ENCODE measurements at regions not wholly inside any gene's neighbourhood (a gene's known extent, or its start where the extent isn't known, plus 50 kb on each side); places are given as distances from the start of the nearest gene placed in this dataset.

DNA sequence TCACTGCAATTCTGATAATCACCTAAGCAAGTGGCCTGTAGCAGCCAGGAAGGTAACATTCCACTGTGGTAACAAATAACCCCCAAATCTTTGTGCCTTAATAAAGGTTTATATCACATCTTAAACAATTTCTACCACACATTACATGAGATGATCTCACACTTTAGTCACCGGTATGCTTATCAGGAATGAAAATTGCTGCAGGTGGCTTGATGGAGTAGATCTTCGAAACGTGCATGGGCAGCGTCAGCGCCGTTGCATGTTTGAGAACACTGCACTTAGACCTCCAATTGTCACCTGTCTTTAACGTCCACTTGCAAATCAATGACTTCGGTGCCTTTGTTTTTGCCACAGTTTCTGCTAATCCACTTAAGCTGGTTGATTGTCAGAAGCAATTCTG lies 477.4 kb downstream of the VRK1 start:
- no peak for DNase-seq

- DNase-seq: no peak
These were observed 478.1 kb downstream of the VRK1 start for GRCh38 chr14:97275276-97275675.

DNA sequence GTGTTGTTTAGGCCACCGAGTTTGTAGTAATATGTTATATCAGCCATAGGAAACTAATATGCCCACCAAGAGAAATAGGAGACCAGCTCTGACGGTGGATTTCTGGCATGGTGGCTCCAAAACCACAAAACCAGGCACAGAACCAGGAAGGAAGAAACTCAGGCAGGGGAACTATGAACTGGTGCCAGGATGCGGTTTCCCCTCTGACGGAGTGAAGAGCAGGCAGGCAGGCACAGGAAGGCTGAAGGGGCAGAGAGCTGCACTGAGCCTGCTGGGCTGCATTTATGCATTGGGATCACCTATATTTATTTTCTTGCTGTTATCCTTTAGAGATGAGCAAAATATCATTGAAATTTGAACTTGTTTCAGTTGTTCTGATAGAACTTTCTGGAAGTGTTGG lies 479.4 kb downstream of the VRK1 start:
- DNase-seq: no peak

DNA sequence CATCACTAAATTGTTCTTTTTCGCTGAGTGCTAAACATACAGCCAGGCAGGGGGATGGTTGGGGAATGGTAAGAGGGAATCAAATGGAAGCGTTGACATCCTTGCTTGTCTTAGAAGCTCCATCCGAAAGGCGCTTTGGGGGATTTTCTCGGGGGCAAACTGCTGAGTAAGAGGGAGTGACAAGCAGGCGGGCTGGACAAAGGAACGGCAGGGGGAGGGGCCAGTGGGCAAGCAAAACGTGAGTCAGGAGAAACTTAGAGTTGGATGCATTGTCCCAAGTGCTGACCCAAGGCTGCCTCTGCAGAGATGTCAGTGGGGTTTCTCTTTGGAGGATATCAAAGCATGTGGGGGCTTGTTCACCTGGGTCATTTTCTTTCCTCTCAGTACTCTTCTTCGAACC lies 480.5 kb downstream of the VRK1 start:
- DNase-seq: no peak

GRCh38 chr14:97280526-97280925 lies 483.3 kb downstream of the VRK1 start:
- no peak for DNase-seq

GRCh38 chr14:97281741-97282140 lies 484.6 kb downstream of the VRK1 start:
- DNase-seq: peak in 1 of 2 experiments; percentile 19

GRCh38 chr14:97282210-97283004 lies 485.2 kb downstream of the VRK1 start:
- DNase-seq: peak; percentile 85 to 93

- DNase-seq: peak; percentile 95 to 98
These were observed 485.8 kb downstream of the VRK1 start for GRCh38 chr14:97283005-97283403.

DNA sequence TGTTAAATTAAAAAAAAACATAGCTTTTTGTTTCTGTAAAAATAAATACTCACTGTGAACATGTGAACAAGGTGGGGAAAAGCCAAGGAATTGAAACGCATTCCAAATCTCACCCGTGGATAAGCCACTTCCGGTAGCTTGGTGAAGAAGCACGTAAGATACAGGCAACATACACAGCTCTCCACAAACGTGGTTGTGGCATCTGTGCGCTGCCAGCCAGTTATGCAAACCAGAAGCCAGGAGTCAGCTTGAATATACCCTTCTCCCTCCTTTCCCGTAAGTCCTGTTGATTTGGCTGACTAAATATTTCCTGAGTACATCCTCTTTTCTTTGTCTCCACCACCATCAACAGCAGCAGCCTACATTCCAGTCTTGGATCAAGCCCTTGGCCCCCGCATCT lies 486.2 kb downstream of the VRK1 start:
- peak; percentile 93 for DNase-seq

GRCh38 chr14:97283841-97284240 lies 486.7 kb downstream of the VRK1 start:
- DNase-seq: no peak

DNA sequence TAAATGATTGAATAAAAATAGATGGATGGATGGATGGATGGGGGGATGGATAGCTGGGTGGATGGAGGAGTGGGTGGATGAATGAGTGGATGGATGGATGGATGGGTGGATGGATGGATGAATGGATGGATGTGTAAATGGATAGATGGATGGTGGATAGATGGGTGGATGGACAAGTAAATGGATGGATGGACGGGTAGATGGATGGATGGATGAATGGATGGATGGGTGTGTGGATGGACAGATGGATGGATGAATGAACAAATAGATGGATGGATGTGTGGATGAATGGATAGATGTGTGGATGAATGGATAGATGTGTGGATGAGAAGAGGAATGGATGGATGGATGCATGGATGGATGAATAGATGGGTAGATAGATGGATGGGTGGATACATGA lies 490.8 kb downstream of the VRK1 start:
- DNase-seq: no peak

- DNase-seq: no peak
These were observed 492.9 kb downstream of the VRK1 start for GRCh38 chr14:97290065-97290464.

DNA sequence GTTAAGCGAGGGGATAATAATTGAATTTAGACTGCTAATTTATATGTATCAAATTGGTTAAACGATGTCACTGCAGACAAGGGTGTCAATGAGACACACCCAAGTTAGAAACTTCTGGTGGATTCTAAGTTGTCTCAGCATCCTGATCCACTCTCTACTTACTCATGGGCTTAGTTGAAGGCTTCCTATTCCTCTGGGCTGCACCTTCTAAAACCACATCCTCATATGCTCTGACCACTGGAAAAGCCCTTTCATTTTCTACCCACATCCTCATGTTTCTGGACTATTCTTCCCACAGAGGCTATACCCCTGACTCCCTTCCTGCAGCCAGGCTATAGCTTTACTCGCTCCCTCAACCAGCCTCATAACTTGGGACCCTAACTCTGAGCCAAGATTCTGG lies 493.8 kb downstream of the VRK1 start:
- no peak for DNase-seq

GRCh38 chr14:97293659-97294058 lies 496.5 kb downstream of the VRK1 start:
- no peak for DNase-seq

DNA sequence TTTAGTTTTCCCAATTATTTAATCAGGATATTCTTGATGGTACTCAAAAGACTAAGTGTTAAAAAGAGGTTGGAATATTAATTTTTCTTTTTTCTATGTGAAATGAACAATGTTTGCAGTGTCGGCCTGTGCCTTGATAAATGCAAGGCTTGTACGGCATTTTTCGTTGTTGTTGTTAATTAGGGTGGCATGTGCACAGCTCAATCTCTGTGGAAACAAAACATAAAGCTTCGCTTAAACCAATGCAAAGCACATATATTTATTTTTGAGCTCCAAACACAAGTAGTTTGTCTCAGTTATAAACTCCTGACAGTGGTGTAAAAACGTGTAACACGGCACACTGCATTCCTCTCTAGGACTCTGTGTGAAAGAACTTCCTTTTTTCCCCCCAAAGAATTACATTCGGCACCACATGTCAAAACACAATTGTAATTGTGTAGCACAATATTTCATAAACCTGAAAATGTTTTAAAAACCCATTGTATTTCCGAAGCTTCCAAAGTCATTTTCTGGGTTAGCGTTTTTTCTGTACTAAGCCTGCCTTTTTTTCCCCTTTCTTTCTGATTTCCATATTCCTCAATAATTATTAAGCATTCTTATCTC lies 498.0 kb downstream of the VRK1 start:
- no peak for DNase-seq

- DNase-seq: no peak
These were observed 499.0 kb downstream of the VRK1 start for GRCh38 chr14:97296176-97296575.

DNA sequence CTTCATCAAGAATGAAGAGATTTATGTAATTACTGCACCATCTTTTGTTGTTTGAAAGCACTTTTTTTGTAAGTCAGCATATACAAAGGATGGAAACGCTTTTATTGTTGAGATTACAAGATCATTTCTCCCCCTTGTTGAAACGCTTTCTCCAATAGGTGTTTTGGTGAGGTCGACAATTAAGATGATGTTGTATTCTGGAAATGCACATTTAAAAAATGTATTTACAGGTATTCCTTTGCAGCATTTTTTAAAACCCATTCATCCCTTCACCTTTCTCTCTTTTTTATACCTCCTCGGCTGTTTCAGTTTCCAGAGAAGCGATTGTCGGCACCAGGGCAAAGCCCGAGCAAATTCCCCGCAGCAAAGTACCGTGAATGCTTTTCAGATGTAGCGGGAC lies 499.9 kb downstream of the VRK1 start:
- DNase-seq: no peak

- DNase-seq: peak in 1 of 2 experiments; percentile 11
These were observed 501.1 kb downstream of the VRK1 start for GRCh38 chr14:97298331-97298730.

DNA sequence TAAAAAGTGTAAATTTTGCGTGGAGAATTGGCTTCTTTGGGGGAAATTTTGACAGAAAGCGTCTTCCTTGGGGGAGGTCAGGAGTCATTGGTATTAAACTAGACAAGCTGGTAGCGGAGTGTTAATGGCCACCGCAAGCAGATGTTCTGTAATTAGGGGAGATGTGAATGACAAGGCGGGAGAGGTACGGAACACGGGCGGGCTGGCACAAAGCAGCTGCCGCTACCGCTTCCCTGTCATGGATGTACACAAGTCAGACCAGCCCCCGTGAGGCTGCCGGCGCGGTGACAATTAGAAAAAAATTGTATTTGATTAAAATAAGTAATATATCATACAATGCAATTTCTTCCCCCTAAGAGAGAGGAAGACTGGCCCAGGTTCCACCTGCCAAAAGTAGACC lies 501.6 kb downstream of the VRK1 start:
- no peak for DNase-seq

GRCh38 chr14:97299661-97300060 lies 502.5 kb downstream of the VRK1 start:
- DNase-seq: peak in 1 of 2 experiments; percentile 19

DNA sequence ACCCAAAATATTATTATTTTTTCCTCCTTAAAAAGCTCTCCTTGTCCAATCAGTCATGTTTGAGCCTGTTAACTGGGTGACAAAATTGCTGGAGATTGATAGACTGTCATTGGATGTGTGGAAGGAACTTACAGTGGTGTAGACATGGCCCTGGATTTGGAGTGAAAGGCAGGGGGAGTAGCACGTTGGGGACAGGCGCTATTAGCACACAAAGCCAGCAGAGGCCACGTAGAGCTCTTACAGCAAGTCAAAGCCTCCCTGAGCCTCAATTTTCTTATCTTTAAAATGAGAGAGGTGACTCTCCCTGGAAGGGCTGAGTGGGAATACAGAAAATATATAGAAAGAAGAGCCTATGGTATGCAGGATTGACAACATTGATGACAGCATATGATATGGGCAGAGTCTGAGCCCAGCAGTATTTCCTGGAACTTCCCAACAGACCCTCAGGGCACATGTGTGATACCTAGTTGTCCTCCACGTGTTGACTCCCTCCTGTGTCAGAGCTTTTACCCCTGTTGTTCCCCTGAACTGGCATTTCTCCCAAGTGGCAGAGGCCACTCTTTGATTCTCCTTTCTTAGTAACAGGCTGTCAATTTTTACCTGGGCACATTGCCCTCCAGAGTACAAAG lies 504.9 kb downstream of the VRK1 start:
- peak in 1 of 2 experiments; percentile 25 for DNase-seq

- DNase-seq: no peak
These were observed 509.1 kb downstream of the VRK1 start for GRCh38 chr14:97306133-97306759.

- DNase-seq: no peak
These were observed 509.6 kb downstream of the VRK1 start for GRCh38 chr14:97306760-97307246.

- no peak for DNase-seq
These were observed 514.2 kb downstream of the VRK1 start for GRCh38 chr14:97311411-97311810.
